ENCODE measurements at regions not wholly inside any gene's neighbourhood (a gene's known extent, or its start where the extent isn't known, plus 50 kb on each side); places are given as distances from the start of the nearest gene placed in this dataset.

DNA sequence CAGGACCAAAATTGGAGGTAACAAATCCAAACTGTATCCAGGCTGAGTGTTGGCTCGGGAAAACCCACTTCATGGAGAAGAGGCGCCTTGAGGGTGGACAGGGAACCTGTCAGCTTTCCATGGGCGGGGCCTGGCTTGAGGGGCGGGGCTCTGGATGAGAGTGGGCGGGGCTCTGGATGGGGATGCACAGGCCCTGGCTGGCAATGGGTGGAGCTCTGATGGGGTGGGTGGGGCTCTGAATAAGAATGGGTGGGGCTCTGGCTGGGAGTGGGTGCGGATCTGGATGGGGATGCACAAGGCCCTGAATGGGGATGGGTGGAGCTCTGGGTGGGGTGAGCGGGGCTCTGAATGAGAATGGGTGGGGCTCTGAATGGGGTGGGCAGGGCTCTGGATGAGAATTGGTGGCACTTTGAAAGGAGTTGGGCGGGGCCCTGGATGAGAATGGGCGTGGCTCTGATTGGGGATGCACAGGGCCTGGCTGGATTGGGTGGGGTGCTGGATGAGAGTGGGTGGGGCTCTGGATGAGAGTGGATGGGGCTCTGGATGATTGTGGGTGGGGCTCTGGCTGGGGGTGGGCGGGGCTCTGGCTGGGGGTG is 96.6 kb upstream of the NPTX2 start:
- H3K27ac ChIP-seq, result no peak overlapping the region
- peaks cover 7 to 14% of the 10 kb centered on the region in 2 donors for H3K9me3 ChIP-seq
- intact Hi-C loops (cut with DNase I; ENCODE audit: low total_unique reads), result no loop called here
- TF ChIP-seq POLR2AphosphoS5 (IDR thresholded peaks at IDR 0.05) (no peak), POLR2A (IDR thresholded peaks at IDR 0.05) (no peak)
- TF ChIP-seq, protein P1, sequence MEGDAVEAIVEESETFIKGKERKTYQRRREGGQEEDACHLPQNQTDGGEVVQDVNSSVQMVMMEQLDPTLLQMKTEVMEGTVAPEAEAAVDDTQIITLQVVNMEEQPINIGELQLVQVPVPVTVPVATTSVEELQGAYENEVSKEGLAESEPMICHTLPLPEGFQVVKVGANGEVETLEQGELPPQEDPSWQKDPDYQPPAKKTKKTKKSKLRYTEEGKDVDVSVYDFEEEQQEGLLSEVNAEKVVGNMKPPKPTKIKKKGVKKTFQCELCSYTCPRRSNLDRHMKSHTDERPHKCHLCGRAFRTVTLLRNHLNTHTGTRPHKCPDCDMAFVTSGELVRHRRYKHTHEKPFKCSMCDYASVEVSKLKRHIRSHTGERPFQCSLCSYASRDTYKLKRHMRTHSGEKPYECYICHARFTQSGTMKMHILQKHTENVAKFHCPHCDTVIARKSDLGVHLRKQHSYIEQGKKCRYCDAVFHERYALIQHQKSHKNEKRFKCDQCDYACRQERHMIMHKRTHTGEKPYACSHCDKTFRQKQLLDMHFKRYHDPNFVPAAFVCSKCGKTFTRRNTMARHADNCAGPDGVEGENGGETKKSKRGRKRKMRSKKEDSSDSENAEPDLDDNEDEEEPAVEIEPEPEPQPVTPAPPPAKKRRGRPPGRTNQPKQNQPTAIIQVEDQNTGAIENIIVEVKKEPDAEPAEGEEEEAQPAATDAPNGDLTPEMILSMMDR (IDR thresholded peaks at IDR 0.05), result no peak
- H3K36me3 ChIP-seq, result no peaks in the 10 kb centered on the region
- H3K4me1 ChIP-seq, result no peaks in the 10 kb centered on the region
- H3K27me3 ChIP-seq, result no peaks in the 10 kb centered on the region
- no peak for DNase-seq (ENCODE audit: low spot score in 2 of 2)
- no peak overlapping the region for H3K4me3 ChIP-seq

DNA sequence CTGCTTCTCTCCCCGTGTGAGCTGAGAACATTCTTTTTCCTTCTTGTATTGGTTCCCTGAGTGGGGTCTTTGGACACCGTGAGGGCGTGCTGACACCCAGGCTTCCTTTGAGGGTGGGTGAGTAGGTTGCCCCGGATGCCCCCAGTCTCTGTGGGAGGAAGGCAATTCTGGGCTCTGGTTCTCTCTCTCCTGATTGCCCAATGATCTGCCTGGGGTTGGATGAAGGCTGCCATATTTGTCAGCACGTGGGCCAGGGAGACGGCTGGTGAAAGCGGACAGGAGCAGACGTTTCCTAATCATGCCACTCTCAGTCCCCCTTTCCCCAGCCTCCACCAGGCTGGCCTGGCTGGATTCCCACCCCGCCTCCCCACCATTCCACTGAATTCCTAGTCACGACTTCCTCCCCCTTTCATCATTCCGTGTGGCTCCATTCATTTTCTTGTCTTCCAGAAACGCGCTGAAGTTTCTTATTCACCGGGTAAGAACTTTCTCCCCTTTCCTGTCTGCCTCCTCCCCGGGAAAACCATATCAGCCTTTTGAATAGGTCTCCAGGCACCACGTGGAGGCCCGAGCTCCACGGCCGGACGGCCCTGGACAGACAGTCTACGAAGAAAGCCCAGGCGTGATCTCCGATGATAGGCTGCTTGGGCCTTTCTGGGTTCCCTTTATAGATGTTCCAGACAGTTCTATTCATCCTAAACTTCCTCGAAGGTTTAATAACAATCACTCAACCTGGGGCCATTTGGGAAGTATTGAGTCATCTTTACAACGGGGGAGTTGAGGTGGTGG is 98.7 kb upstream of the NPTX2 start:
- H3K36me3 ChIP-seq, result no peaks in the 10 kb centered on the region
- H3K4me3 ChIP-seq, result no peak overlapping the region
- intact Hi-C loops (cut with DNase I; ENCODE audit: low total_unique reads), result no loop called here
- no peak for DNase-seq (ENCODE audit: low spot score in 2 of 2)
- no peak for TF ChIP-seq POLR2AphosphoS5 (IDR thresholded peaks at IDR 0.05)
- TF ChIP-seq, protein P1 (IDR thresholded peaks at IDR 0.05), result no peak
- TF ChIP-seq POLR2A (IDR thresholded peaks at IDR 0.05), result no peak
- H3K9me3 ChIP-seq, result peaks cover under 1 to 3% of the 10 kb centered on the region in 2 donors
- no peak overlapping the region for H3K27ac ChIP-seq
- no peaks in the 10 kb centered on the region for H3K4me1 ChIP-seq
- no peaks in the 10 kb centered on the region for H3K27me3 ChIP-seq

DNA sequence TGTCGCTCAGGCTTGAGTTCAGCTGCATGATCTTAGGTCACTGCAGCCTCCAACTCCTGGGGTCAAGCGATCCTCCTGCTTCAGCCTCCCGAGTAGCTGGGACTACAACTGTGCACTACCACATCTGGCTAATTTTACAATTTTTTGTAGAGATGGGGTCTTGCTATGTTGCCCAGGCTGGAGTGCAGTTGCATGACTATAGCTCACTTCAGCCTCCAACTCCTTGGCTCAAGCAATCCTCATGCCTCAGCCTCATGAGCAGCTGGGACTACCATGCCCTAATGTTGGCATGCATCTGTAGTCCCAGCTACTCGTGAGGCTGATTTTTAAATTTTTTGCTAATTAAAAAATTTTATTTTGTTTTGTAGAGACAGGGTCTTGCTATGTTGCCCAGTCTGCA is 101.9 kb upstream of the NPTX2 start:
- H3K4me3 ChIP-seq, result no peak overlapping the region
- H3K9me3 ChIP-seq, result peaks cover 0 to 3% of the 10 kb centered on the region in 2 donors
- no peaks in the 10 kb centered on the region for H3K4me1 ChIP-seq
- TF ChIP-seq, protein P1 (IDR thresholded peaks at IDR 0.05), result no peak
- no peak for TF ChIP-seq POLR2AphosphoS5 (IDR thresholded peaks at IDR 0.05)
- TF ChIP-seq POLR2A (IDR thresholded peaks at IDR 0.05), result no peak
- H3K27me3 ChIP-seq, result no peaks in the 10 kb centered on the region
- intact Hi-C loops (cut with DNase I; ENCODE audit: low total_unique reads), result no loop called here
- no peaks in the 10 kb centered on the region for H3K36me3 ChIP-seq
- DNase-seq (ENCODE audit: low spot score in 2 of 2), result no peak
- H3K27ac ChIP-seq, result no peak overlapping the region

DNA sequence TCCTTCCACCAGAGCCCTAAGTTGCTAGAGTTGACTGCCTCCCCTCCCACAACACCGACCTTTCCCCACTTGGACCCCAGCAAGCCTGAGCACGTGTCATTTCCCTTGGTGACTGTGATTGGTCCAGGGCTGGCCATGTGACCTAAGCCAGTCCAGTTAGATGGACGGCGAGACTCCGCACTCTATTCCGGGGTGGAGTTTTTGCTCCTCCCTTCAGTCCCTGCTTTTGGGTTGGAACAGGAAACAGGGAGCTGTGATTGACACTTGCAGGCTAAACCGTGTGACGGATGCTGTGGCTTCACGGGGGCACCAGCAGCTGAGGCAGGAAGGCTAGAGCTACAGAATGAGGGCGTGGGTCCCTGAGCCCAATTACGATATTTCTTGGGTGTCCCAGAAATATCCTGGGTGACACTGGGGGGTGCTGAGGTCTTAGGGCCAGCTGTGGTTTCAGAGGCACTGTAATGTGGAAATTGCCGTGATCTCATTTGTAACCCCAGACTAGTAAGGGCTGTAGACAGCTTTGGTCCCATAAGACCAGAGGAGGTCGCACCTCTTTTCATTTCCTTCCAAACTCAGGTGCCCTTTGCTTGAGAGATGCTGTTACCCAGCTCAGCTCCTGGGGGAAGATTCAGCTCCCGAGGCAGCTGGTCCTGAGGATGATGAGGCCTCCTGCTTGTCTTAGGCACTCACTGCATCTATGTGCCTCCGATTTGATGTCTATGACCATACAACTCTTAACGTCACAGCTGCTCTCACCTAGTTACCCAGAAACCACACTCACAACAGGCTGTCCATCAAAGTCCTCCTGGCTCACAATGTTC is 102.7 kb upstream of the NPTX2 start:
- DNase-seq (ENCODE audit: low spot score in 2 of 2), result no peak
- Histone ChIP-seq H3K27ac (no peak overlapping the region), H3K9me3 (peaks cover 0 to 3% of the 10 kb centered on the region in 2 donors), H3K36me3 (no peaks in the 10 kb centered on the region), H3K4me1 (no peaks in the 10 kb centered on the region), H3K4me3 (no peak overlapping the region), H3K27me3 (no peaks in the 10 kb centered on the region)
- intact Hi-C loops (cut with DNase I; ENCODE audit: low total_unique reads), result no loop called here
- TF ChIP-seq, protein P1 (IDR thresholded peaks at IDR 0.05), result no peak
- TF ChIP-seq POLR2AphosphoS5 (IDR thresholded peaks at IDR 0.05) (no peak), POLR2A (IDR thresholded peaks at IDR 0.05) (no peak)
